Type B pancreatic cell (in vitro differentiated cells): ENCODE measurements at regions not wholly inside any gene's neighbourhood (a gene's known extent, or its start where the extent isn't known, plus 50 kb on each side); places are given as distances from the start of the nearest gene placed in this dataset.

Experiments used
- DNase-seq: peaks from one replicate; pipeline ENCODE4 v3.0.0; 2021; ENCODE audit warnings: mixed read lengths; ENCODE audit not compliant: unreplicated experiment; ENCODE audit errors: extremely low spot score
- H3K27ac Mint-ChIP-seq: 2 replicates; pipeline ENCODE4 v1.8.0; 2021; ENCODE audit warnings: mild to moderate bottlenecking, mixed read lengths
- H3K27me3 Mint-ChIP-seq: 2 replicates; pipeline ENCODE4 v1.8.0; 2021; ENCODE audit warnings: mixed read lengths
- H3K36me3 Mint-ChIP-seq: 2 replicates; pipeline ENCODE4 v1.8.0; 2021; ENCODE audit warnings: mixed read lengths
- H3K4me1 Mint-ChIP-seq: one replicate; pipeline ENCODE4 v1.8.0; 2021; ENCODE audit warnings: mixed read lengths; ENCODE audit not compliant: unreplicated experiment
- H3K4me3 Mint-ChIP-seq: 2 replicates; pipeline ENCODE4 v1.8.0; 2021; ENCODE audit warnings: mild to moderate bottlenecking, mixed read lengths
- H3K9me3 Mint-ChIP-seq: 2 replicates; pipeline ENCODE4 v1.8.0; 2021; ENCODE audit warnings: mixed read lengths
- CTCF ChIP-seq: fragments of 200-600 bp; sonication (generic); conservative IDR thresholded peaks from 2 replicates; pipeline ENCODE4 v1.5.0; 2021; ENCODE audit warnings: antibody characterized with exemption, mild to moderate bottlenecking

- no peak for DNase-seq
- Mint-ChIP-seq H3K27me3 (peaks cover 7% of the 10 kb centered on the region), H3K36me3 (no peaks in the 10 kb centered on the region), H3K27ac (no peak overlapping the region), H3K4me3 (no peak overlapping the region), H3K4me1 (peaks cover 5% of the 10 kb centered on the region), H3K9me3 (peaks cover 5% of the 10 kb centered on the region)
- TF ChIP-seq CTCF = no peak
Measured at GRCh38 chr10:84088626-84089025, 50.7 kb upstream of the GHITM start.

GRCh38 chr10:84089162-84089561 lies 50.1 kb upstream of the GHITM start:
- no peak overlapping the region for H3K4me3 Mint-ChIP-seq
- H3K36me3 Mint-ChIP-seq = no peaks in the 10 kb centered on the region
- DNase-seq = no peak
- H3K27ac Mint-ChIP-seq = no peak overlapping the region
- peaks cover 5% of the 10 kb centered on the region for H3K9me3 Mint-ChIP-seq
- peaks cover 9% of the 10 kb centered on the region for H3K27me3 Mint-ChIP-seq
- no peak for TF ChIP-seq CTCF
- H3K4me1 Mint-ChIP-seq = peaks cover 5% of the 10 kb centered on the region
